ENCODE measurements at regions not wholly inside any gene's neighbourhood (a gene's known extent, or its start where the extent isn't known, plus 50 kb on each side); places are given as distances from the start of the nearest gene placed in this dataset.

DNA sequence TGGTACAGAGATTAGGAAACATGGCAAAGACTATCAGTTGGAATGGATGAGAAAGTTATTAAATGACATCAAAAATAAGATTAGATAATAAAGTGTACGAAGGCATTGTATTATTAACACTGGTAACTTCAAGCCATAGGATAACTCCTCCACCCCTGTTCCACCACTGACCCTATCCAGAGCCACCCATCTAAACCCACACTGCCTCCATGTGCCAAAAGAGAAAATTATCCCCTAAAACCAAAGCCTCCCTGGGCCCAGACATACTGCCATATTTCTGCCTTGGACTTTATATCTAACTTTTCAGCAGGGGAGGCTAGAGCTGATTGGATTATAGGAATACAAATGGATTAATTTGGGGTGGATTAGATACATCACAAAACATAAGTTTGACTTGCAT, 443.7 kb downstream of the BCL11A start:
- TF ChIP-seq, protein P1, sequence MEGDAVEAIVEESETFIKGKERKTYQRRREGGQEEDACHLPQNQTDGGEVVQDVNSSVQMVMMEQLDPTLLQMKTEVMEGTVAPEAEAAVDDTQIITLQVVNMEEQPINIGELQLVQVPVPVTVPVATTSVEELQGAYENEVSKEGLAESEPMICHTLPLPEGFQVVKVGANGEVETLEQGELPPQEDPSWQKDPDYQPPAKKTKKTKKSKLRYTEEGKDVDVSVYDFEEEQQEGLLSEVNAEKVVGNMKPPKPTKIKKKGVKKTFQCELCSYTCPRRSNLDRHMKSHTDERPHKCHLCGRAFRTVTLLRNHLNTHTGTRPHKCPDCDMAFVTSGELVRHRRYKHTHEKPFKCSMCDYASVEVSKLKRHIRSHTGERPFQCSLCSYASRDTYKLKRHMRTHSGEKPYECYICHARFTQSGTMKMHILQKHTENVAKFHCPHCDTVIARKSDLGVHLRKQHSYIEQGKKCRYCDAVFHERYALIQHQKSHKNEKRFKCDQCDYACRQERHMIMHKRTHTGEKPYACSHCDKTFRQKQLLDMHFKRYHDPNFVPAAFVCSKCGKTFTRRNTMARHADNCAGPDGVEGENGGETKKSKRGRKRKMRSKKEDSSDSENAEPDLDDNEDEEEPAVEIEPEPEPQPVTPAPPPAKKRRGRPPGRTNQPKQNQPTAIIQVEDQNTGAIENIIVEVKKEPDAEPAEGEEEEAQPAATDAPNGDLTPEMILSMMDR (IDR thresholded peaks at IDR 0.05) = no peak
- TF ChIP-seq POLR2A (IDR thresholded peaks at IDR 0.05) (no peak), EP300 (IDR thresholded peaks at IDR 0.05; ENCODE audit: low read depth) (no peak), POLR2AphosphoS5 (IDR thresholded peaks at IDR 0.05) (no peak)

Measured in transverse colon (tissue), 4 donors.